Mesenchymal stem cell (in vitro differentiated cells and primary cell): ENCODE measurements at regions not wholly inside any gene's neighbourhood (a gene's known extent, or its start where the extent isn't known, plus 50 kb on each side); places are given as distances from the start of the nearest gene placed in this dataset.
A peak's percentile ranks its signal among the peaks of the same experiment; 100 is the strongest.

Experiments used
- DNase-seq: peaks from one replicate; pipeline ENCODE4 v3.0.0-alpha.2; 2013
- H2AFZ ChIP-seq: one replicate; pipeline ENCODE4 v1.6.1; 2013; ENCODE audit warnings: low read depth, mild to moderate bottlenecking, control low read depth, inconsistent platforms, low read length, moderate library complexity
- H2AK5ac ChIP-seq: 2 replicates; pipeline ENCODE4 v1.6.1; 2013; ENCODE audit warnings: low read length, moderate library complexity, mild to moderate bottlenecking, inconsistent platforms; ENCODE audit not compliant: severe bottlenecking
- H2BK120ac ChIP-seq: one replicate; pipeline ENCODE4 v1.6.1; 2013; ENCODE audit warnings: low read depth, mild to moderate bottlenecking, inconsistent platforms, low read length, moderate library complexity
- H2BK12ac ChIP-seq, 2 experiments: one replicate each; pipeline ENCODE4 v1.6.1; 2013; ENCODE audit warnings: inconsistent platforms in 2 of 2, low read length in 2 of 2, mild to moderate bottlenecking in 2 of 2, moderate library complexity in 2 of 2, control low read depth in 1 of 2
- H2BK15ac ChIP-seq: one replicate; pipeline ENCODE4 v1.6.1; 2013; ENCODE audit warnings: mild to moderate bottlenecking, low read depth, inconsistent platforms; ENCODE audit not compliant: poor library complexity, severe bottlenecking
- H2BK5ac ChIP-seq: 2 replicates; pipeline ENCODE4 v1.6.1; 2013; ENCODE audit warnings: low read depth, mild to moderate bottlenecking, low read length, control low read depth, inconsistent platforms; ENCODE audit not compliant: poor library complexity, severe bottlenecking
- H3K14ac ChIP-seq, 2 experiments: one replicate each; pipeline ENCODE4 v1.6.1; 2013; ENCODE audit warnings: inconsistent platforms in 2 of 2, low read length in 2 of 2, control low read depth in 1 of 2, mild to moderate bottlenecking in 1 of 2, moderate library complexity in 1 of 2
- H3K18ac ChIP-seq, 2 experiments: one replicate each; pipeline ENCODE4 v1.6.1; 2013; ENCODE audit warnings: inconsistent platforms in 2 of 2, low read length in 2 of 2, control low read depth in 1 of 2, low read depth in 1 of 2, mild to moderate bottlenecking in 1 of 2
- H3K23ac ChIP-seq, 2 experiments: one replicate each; pipeline ENCODE4 v1.6.1; 2013; ENCODE audit warnings: inconsistent platforms in 2 of 2, low read length in 2 of 2, mild to moderate bottlenecking in 2 of 2, moderate library complexity in 2 of 2, control low read depth in 1 of 2
- H3K27ac ChIP-seq: 2 replicates; pipeline ENCODE4 v1.5.1; 2013; ENCODE audit warnings: mild to moderate bottlenecking, moderate library complexity, low read length, control low read depth, inconsistent platforms; ENCODE audit not compliant: poor library complexity, severe bottlenecking
- H3K27me3 ChIP-seq, 2 experiments: 2 replicates each; pipeline versions ENCODE4 v1.6.1 to v1.7.0; 2013; ENCODE audit warnings: low read length in 2 of 2, mild to moderate bottlenecking in 2 of 2, moderate library complexity in 2 of 2, control low read depth in 1 of 2, inconsistent platforms in 1 of 2; ENCODE audit not compliant: control insufficient read depth in 1 of 2, insufficient read depth in 1 of 2
- H3K36me3 ChIP-seq, 2 experiments: 2 replicates each; pipeline versions ENCODE4 v1.6.1 to v1.7.0; 2013; ENCODE audit warnings: low read length in 2 of 2, control low read depth in 1 of 2, inconsistent platforms in 1 of 2, low read depth in 1 of 2, mild to moderate bottlenecking in 1 of 2; ENCODE audit not compliant: insufficient read depth in 2 of 2, control insufficient read depth in 1 of 2
- H3K4ac ChIP-seq, 2 experiments: one replicate each; pipeline ENCODE4 v1.6.1; 2013; ENCODE audit warnings: inconsistent platforms in 2 of 2, low read length in 2 of 2, mild to moderate bottlenecking in 2 of 2, moderate library complexity in 2 of 2, control low read depth in 1 of 2, low read depth in 1 of 2
- H3K4me1 ChIP-seq: 2 replicates; pipeline ENCODE4 v1.6.1; 2013; ENCODE audit warnings: low read depth, low read length, control low read depth; ENCODE audit not compliant: control insufficient read depth, insufficient read depth
- H3K4me2 ChIP-seq: 2 replicates; pipeline ENCODE4 v1.6.1; 2013; ENCODE audit warnings: low read length, mild to moderate bottlenecking, inconsistent platforms; ENCODE audit not compliant: poor library complexity, severe bottlenecking
- H3K4me3 ChIP-seq, 2 experiments: 2 replicates each; pipeline versions ENCODE4 v1.5.1 to v1.7.0; 2013; ENCODE audit warnings: low read length in 2 of 2, mild to moderate bottlenecking in 2 of 2, control low read depth in 1 of 2, low read depth in 1 of 2; ENCODE audit not compliant: insufficient read depth in 1 of 2
- H3K79me1 ChIP-seq: replicated peaks from 2 replicates; pipeline ENCODE4 v1.6.1; 2013; ENCODE audit warnings: mild to moderate bottlenecking, control low read depth, low read length, inconsistent platforms; ENCODE audit not compliant: poor library complexity, severe bottlenecking
- H3K9ac ChIP-seq: 2 replicates; pipeline ENCODE4 v1.7.0; 2013; ENCODE audit warnings: mild to moderate bottlenecking, low read length, moderate library complexity
- H3K9me3 ChIP-seq: 2 replicates; pipeline ENCODE4 v1.7.0; 2013; ENCODE audit warnings: mild to moderate bottlenecking, low read length; ENCODE audit not compliant: control insufficient read depth
- H4K8ac ChIP-seq: one replicate; pipeline ENCODE4 v1.6.1; 2013; ENCODE audit warnings: inconsistent platforms, mild to moderate bottlenecking, low read length, moderate library complexity
- H4K91ac ChIP-seq: one replicate; pipeline ENCODE4 v1.6.1; 2013; ENCODE audit warnings: mild to moderate bottlenecking, low read length, inconsistent platforms
- WGBS: methylation state at CpG from one replicate; pipeline ENCODE4 v1.1.7; 2013; ENCODE audit warnings: mixed read lengths; 5-methylcytosine and 5-hydroxymethylcytosine counted together

DNA sequence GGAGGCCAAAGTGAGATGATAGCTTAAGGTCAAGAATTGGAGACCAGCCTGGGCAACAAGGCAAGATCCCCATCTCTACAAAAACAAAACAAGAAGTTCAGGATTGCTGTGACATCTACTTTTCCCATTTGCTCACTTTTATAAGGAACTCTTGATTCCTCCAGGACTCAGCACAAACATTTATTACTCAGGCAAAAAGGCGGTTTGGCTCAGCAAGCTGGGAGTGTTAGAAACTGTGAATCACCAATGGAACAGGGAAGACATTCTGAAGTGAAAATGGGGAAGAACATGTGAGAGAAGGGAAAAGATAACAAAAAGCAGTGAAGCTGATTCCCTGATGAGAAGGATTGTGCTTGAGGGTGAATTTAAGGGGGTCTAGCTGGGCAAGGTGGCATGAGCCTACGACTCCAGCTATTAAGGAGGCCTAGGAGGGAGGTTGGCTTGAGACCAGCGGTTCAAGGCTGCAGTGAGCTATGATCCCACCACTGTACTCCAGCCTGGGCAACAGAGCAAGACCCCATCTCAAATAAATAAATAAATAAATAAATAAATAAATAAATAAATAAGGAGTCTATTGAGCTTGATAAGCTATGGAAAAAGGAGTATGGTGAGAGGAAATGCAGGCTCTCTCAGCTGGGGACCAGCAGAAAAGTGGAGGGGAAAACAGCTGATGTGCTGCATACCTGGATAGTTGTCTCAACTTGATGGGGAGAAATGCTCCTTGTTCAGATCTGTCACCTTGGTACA, 65.4 kb upstream of the HDDC2 start:
- no peak for DNase-seq
- H3K4me2 ChIP-seq, result no peak overlapping the region
- no peak overlapping the region for H3K23ac ChIP-seq
- no peak overlapping the region for H3K27ac ChIP-seq
- no peak overlapping the region for H2BK5ac ChIP-seq
- no peak overlapping the region for H2BK15ac ChIP-seq
- peak overlapping the region; percentile 32 for H3K9ac ChIP-seq
- no peak overlapping the region for H2AK5ac ChIP-seq
- H4K8ac ChIP-seq, result no peak overlapping the region
- H2BK12ac ChIP-seq, result no peak overlapping the region
- no peaks in the 10 kb centered on the region for H3K9me3 ChIP-seq
- peaks cover 7% of the 10 kb centered on the region for H3K4me1 ChIP-seq
- no peak overlapping the region for H3K4ac ChIP-seq
- no peak overlapping the region for H3K18ac ChIP-seq
- no peaks in the 10 kb centered on the region for H3K36me3 ChIP-seq
- H4K91ac ChIP-seq, result no peak overlapping the region
- no peak overlapping the region for H2BK120ac ChIP-seq
- H3K4me3 ChIP-seq, result no peak overlapping the region
- WGBS, result 96% methylated on average over 2 of the region's 3 CpGs
- H3K79me1 ChIP-seq, result no peaks in the 10 kb centered on the region
- H2AFZ ChIP-seq, result no peak overlapping the region
- H3K14ac ChIP-seq, result no peak overlapping the region
- peaks cover 0 to 5% of the 10 kb centered on the region in 2 experiments for H3K27me3 ChIP-seq

GRCh38 chr6:125370343-125370742, 68.6 kb upstream of the HDDC2 start:
- no peak overlapping the region for H3K4me3 ChIP-seq
- H2BK15ac ChIP-seq, result no peak overlapping the region
- H3K9ac ChIP-seq, result no peak overlapping the region
- no peak for DNase-seq
- H3K79me1 ChIP-seq, result no peaks in the 10 kb centered on the region
- H2AFZ ChIP-seq, result no peak overlapping the region
- H2BK5ac ChIP-seq, result no peak overlapping the region
- no peak overlapping the region for H3K4ac ChIP-seq
- H3K27ac ChIP-seq, result no peak overlapping the region
- H2AK5ac ChIP-seq, result no peak overlapping the region
- no peak overlapping the region for H4K91ac ChIP-seq
- H3K36me3 ChIP-seq, result no peaks in the 10 kb centered on the region
- H2BK120ac ChIP-seq, result no peak overlapping the region
- H3K18ac ChIP-seq, result no peak overlapping the region
- no peak overlapping the region for H3K4me2 ChIP-seq
- no peaks in the 10 kb centered on the region for H3K4me1 ChIP-seq
- 72% methylated on average over 8 of the region's 8 CpGs for WGBS
- H2BK12ac ChIP-seq, result no peak overlapping the region
- no peak overlapping the region for H3K23ac ChIP-seq
- H3K14ac ChIP-seq, result peak overlapping the region in 1 of 2 experiments; percentile 59
- H3K27me3 ChIP-seq, result no peaks in the 10 kb centered on the region
- no peaks in the 10 kb centered on the region for H3K9me3 ChIP-seq
- H4K8ac ChIP-seq, result no peak overlapping the region

GRCh38 chr6:125375013-125375412, 73.2 kb upstream of the HDDC2 start:
- H3K36me3 ChIP-seq, result no peaks in the 10 kb centered on the region
- H2AFZ ChIP-seq, result no peak overlapping the region
- no peak overlapping the region for H2BK12ac ChIP-seq
- 100% methylated on average over 1 of the region's 2 CpGs for WGBS
- H2BK15ac ChIP-seq, result no peak overlapping the region
- no peaks in the 10 kb centered on the region for H3K4me1 ChIP-seq
- no peak for DNase-seq
- H3K4me2 ChIP-seq, result no peak overlapping the region
- H3K79me1 ChIP-seq, result no peaks in the 10 kb centered on the region
- H4K8ac ChIP-seq, result no peak overlapping the region
- H3K9ac ChIP-seq, result peak overlapping the region; percentile 5
- no peak overlapping the region for H4K91ac ChIP-seq
- H2AK5ac ChIP-seq, result no peak overlapping the region
- no peak overlapping the region for H2BK5ac ChIP-seq
- no peak overlapping the region for H3K27ac ChIP-seq
- no peak overlapping the region for H3K4me3 ChIP-seq
- no peaks in the 10 kb centered on the region for H3K9me3 ChIP-seq
- H2BK120ac ChIP-seq, result no peak overlapping the region
- no peak overlapping the region for H3K4ac ChIP-seq
- no peak overlapping the region for H3K18ac ChIP-seq
- H3K27me3 ChIP-seq, result no peaks in the 10 kb centered on the region
- H3K23ac ChIP-seq, result no peak overlapping the region
- H3K14ac ChIP-seq, result no peak overlapping the region

GRCh38 chr6:125375821-125376220, 74.1 kb upstream of the HDDC2 start:
- no peak overlapping the region for H3K18ac ChIP-seq
- H2AK5ac ChIP-seq, result no peak overlapping the region
- no peak overlapping the region for H3K14ac ChIP-seq
- H4K8ac ChIP-seq, result no peak overlapping the region
- H3K23ac ChIP-seq, result no peak overlapping the region
- no peak overlapping the region for H3K4me3 ChIP-seq
- no peak overlapping the region for H2AFZ ChIP-seq
- H3K4me1 ChIP-seq, result no peaks in the 10 kb centered on the region
- H3K27ac ChIP-seq, result no peak overlapping the region
- H3K9ac ChIP-seq, result no peak overlapping the region
- H3K4me2 ChIP-seq, result no peak overlapping the region
- peak; percentile 50 for DNase-seq
- no peaks in the 10 kb centered on the region for H3K79me1 ChIP-seq
- H2BK15ac ChIP-seq, result no peak overlapping the region
- H3K27me3 ChIP-seq, result no peaks in the 10 kb centered on the region
- no peaks in the 10 kb centered on the region for H3K36me3 ChIP-seq
- no peak overlapping the region for H4K91ac ChIP-seq
- H2BK5ac ChIP-seq, result no peak overlapping the region
- no peak overlapping the region for H2BK12ac ChIP-seq
- H2BK120ac ChIP-seq, result no peak overlapping the region
- no peaks in the 10 kb centered on the region for H3K9me3 ChIP-seq
- no peak overlapping the region for H3K4ac ChIP-seq
